GM12875 (cell line): ENCODE measurements at regions not wholly inside any gene's neighbourhood (a gene's known extent, or its start where the extent isn't known, plus 50 kb on each side); places are given as distances from the start of the nearest gene placed in this dataset.

ENCODE experiments used
- H3K4me3 ChIP-seq: one replicate; pipeline ENCODE4 v1.5.1; 2011; ENCODE audit warnings: low read depth, low read length, control low read depth
- CTCF ChIP-seq: IDR thresholded peaks from 2 replicates; pipeline ENCODE4 v1.5.1; 2011; ENCODE audit warnings: low read depth, mild to moderate bottlenecking, control low read depth, inconsistent platforms, low read length, moderate library complexity, borderline replicate concordance; ENCODE audit not compliant: insufficient read depth

GRCh38 chr4:149951152-149951900, 126.9 kb upstream of the DCLK2 start:
- H3K4me3 ChIP-seq, result no peak overlapping the region
- no peak for TF ChIP-seq CTCF

DNA sequence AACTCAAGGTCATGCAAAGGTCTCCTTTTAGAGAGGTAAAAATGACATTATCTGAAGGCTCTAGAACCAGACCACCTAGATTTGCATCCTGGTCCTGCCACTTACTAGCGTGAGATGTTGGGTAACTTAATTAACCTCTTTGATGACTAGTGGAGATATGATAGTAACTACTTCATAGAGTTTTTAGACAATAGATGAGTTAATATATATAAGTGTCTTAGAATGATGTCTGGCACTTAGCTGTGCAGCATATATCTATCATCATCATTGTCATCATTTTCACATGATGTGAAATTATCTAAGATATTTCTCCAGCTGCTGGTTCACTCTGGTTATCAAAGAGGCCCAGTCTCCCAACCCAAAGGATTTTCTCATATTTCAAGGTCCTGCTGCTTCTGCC, 126.1 kb upstream of the DCLK2 start:
- H3K4me3 ChIP-seq, result no peak overlapping the region
- no peak for TF ChIP-seq CTCF

DNA sequence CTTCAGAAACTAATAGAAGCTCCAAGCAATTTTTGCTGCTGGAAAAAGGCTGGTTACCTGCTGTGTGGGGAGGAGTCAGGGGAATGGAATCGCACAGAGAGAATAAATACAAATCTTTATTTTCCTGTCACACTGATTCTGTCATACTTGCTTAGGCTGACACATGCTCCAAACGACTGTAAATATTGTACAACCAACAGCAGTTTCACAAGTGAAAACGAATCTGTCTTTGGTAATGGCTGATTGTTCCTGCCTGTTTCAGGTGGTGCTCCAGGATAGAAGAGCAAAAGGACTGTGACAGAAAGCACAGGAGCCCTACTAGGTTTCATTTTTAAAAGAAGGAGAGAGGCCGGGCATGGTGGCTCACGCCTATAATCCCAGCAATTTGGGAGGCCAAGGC, 125.5 kb upstream of the DCLK2 start:
- TF ChIP-seq CTCF, result no peak
- no peak overlapping the region for H3K4me3 ChIP-seq

GRCh38 chr4:149955780-149956390, 122.4 kb upstream of the DCLK2 start:
- no peak for TF ChIP-seq CTCF

DNA sequence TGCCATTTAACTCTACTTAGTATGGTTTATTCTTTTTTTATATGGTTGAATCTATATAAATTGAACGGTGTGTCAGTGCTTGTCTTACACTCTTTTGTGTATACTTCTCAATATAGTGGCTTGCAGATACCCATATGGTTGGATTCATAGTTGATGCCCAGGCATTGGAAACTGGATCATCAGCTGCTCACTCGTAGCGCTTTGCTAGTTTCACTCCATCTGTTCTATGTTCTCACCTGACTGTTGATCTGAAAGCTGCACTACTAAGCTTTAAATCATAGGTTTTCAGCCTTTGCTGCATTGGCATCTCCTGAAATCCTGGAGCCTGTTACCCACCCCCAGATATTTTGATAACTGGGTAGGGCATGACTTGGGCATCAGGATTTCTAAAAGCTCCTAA, 121.6 kb upstream of the DCLK2 start:
- H3K4me3 ChIP-seq, result no peak overlapping the region
- TF ChIP-seq CTCF, result no peak

More at GRCh38 chr4:149955780-149956390, 122.4 kb upstream of the DCLK2 start:
- H3K4me3 ChIP-seq, result no peak overlapping the region

DNA sequence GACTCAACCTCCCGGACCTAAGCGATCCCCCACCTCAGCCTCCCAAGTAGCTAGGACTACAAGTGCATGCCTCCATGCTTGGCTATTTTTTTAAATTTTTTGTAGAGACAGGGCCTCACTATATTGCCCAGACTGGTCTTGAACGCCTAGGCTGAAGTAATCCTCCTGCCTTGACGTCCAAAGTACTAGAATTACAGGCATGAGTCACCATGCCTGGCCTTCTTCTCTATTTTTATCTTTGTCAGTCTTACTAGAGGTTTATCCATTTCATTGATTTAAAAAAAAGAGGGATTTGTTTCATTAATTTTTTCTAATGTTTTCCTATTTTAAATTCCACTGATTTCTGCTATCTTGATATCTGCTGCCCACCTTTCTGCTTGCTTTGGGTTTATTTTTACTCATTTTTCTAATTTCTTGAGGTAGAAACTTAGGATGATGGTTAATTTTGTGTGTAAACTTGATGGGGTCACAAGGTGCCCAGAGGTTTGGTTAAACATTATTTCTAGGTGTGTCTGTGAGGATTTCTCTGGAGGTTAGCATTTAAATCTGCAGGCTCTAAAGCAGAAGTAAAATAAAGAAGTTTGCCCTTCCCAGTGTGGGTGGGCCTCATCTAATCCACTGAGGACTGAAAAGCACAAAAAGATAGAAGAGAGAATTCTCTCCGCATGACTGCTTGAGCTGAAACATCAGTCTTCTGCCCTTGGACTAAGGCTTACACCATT, 116.2 kb upstream of the DCLK2 start:
- H3K4me3 ChIP-seq, result no peak overlapping the region
- TF ChIP-seq CTCF, result no peak
